WI38 (cell line): ENCODE measurements at regions not wholly inside any gene's neighbourhood (a gene's known extent, or its start where the extent isn't known, plus 50 kb on each side); places are given as distances from the start of the nearest gene placed in this dataset.

Experiments used
- H3K4me3 ChIP-seq: 2 replicates; pipeline ENCODE4 v1.5.1; 2011; ENCODE audit warnings: low read depth, mild to moderate bottlenecking, control low read depth, low read length
- CTCF ChIP-seq: IDR thresholded peaks from 2 replicates; pipeline ENCODE4 v1.5.1; 2012; ENCODE audit warnings: low read depth, mild to moderate bottlenecking, control low read depth, low read length

- TF ChIP-seq CTCF: no peak
These were observed 57.9 kb upstream of the UBE2E1 start for GRCh38 chr3:23747841-23748240.

DNA sequence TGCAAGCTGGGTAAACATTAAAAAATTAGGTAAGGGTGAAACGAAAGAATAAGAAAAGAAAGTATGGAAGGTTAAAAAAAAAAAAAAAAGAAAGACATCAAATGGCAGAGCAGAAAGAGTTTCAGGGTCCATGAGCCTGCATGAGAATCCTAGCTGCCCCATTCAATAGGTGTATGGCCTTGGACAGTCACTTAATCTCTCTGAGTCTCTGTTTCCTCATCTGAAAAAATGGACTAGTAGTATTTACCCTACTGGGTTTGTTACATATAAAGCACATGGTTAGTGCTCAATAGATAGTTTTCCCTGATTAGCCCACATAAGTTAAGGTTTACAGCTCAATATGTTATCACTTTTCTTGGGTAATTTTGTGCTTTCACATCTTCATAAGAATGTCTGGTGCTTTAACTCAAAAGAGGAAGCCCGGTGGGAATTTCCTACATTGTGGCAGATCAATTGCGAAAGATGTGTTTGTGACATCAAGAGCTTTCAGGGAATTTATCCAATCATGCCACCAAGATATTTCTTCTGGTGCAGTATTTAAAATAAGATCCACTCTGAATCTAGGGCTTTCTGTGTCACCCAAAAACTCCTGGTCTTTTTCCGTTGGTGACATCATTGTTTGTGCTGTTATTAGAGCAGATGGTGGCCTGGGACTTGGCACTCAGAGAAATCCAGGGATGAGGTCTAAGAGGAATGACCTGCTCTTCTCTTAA is 57.2 kb upstream of the UBE2E1 start:
- H3K4me3 ChIP-seq: no peak overlapping the region
- no peak for TF ChIP-seq CTCF

More at GRCh38 chr3:23747841-23748240, 57.9 kb upstream of the UBE2E1 start:
- no peak overlapping the region for H3K4me3 ChIP-seq

- no peak overlapping the region for H3K4me3 ChIP-seq
- TF ChIP-seq CTCF: no peak
These were observed 56.1 kb upstream of the UBE2E1 start for GRCh38 chr3:23749609-23750008.

DNA sequence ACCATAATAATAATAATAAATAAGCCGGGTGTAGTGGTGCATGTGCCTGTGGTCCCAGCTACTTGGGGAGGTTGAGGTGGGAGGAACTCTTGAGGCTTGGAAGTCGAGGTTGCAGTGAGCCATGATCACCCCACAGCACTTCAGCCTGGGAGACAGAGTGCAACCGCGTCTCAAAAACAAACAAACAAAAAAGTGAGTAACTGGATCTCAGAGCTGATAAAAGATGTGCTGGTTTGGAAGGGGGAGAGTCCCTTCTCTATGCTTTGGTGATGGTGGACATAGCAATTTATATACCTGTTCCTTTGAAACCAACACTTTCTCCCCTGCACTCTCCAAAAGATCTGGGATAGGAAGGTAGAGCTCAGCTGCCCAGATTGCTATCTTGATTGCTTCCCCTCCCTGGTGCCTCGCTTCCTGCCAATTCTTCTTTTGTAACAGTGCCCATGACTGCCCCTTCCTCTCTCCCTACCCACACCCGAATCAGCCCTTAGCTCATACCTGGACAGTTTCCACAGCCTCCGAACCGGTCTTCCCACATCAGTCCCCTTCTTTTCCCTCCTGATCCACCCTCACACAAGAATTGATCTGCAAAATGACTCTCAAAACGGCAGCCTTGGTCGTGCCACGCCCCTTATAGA is 55.1 kb upstream of the UBE2E1 start:
- H3K4me3 ChIP-seq: no peak overlapping the region
- TF ChIP-seq CTCF: no peak

GRCh38 chr3:23751212-23751723 is 54.5 kb upstream of the UBE2E1 start:
- no peak for TF ChIP-seq CTCF
- H3K4me3 ChIP-seq: no peak overlapping the region

- no peak for TF ChIP-seq CTCF
- H3K4me3 ChIP-seq: no peak overlapping the region
These were observed 53.6 kb upstream of the UBE2E1 start for GRCh38 chr3:23752126-23752525.

DNA sequence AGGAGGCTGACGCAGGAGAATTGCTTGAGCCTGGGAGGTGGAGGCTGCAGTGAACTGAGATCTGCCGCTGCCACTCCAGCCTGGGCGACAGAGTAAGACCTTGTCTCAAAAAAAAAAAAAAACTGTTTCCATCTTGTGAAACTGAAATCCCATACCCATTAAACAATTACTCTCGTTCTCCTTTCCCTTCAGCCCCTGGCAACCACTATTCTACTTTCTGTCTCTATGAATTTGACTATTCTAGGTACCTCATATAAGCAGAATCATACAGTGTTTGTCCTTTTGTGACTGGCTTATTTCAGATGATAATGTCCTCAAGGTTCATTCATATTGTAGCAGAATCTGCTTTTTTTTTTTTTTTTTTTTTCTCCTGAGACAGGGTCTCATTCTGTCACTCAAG is 51.5 kb upstream of the UBE2E1 start:
- no peak overlapping the region for H3K4me3 ChIP-seq
- TF ChIP-seq CTCF: no peak
